ENCODE measurements at regions not wholly inside any gene's neighbourhood (a gene's known extent, or its start where the extent isn't known, plus 50 kb on each side); places are given as distances from the start of the nearest gene placed in this dataset.

DNA sequence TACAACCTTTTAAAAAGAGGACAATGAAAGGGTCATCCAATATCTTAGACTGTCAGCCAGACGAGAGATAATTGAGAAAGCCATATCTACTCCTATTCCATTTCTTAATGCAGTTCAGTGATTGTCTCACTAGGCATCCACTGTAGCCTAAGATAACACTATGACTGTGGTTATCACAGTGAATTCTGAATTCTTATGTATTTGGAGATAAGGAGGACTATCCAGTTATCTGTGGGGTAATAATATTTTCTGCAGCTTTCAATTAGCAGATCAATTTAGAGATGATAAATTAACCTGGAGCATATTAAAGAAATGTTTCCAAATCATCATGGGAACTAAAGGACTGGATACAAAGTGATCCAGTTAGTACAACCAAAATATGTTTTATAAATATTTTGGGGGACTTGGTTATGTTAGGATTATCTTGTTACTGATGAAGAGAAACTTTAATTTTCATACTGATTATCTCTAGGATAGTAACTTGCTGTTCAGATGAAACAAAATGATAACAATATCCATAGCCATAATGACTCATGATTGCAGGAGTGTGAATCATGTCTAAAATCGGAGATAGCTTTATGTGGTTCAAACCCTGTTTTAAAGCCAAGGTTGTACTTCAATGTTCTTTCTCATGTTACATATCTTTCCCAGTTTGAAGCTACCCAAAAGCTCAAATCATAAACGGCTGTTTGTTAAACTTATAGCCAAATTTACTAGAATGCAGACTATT is 1152.0 kb downstream of the HACE1 start:
- TF ChIP-seq, protein P1, sequence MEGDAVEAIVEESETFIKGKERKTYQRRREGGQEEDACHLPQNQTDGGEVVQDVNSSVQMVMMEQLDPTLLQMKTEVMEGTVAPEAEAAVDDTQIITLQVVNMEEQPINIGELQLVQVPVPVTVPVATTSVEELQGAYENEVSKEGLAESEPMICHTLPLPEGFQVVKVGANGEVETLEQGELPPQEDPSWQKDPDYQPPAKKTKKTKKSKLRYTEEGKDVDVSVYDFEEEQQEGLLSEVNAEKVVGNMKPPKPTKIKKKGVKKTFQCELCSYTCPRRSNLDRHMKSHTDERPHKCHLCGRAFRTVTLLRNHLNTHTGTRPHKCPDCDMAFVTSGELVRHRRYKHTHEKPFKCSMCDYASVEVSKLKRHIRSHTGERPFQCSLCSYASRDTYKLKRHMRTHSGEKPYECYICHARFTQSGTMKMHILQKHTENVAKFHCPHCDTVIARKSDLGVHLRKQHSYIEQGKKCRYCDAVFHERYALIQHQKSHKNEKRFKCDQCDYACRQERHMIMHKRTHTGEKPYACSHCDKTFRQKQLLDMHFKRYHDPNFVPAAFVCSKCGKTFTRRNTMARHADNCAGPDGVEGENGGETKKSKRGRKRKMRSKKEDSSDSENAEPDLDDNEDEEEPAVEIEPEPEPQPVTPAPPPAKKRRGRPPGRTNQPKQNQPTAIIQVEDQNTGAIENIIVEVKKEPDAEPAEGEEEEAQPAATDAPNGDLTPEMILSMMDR (IDR thresholded peaks at IDR 0.05), result no peak
- no peak for TF ChIP-seq POLR2A (IDR thresholded peaks at IDR 0.05)
- no peak for TF ChIP-seq POLR2AphosphoS5 (IDR thresholded peaks at IDR 0.05)
